Gastrocnemius medialis (tissue), 4 donors: ENCODE measurements at regions not wholly inside any gene's neighbourhood (a gene's known extent, or its start where the extent isn't known, plus 50 kb on each side); places are given as distances from the start of the nearest gene placed in this dataset.
A peak's percentile ranks its signal among the peaks of the same experiment; 100 is the strongest.

Experiments used
- ATAC-seq, 2 donors: fragments of 150-250 bp; one replicate each; pipeline ENCODE4 v1.9.1; 2016
- DNase-seq, 2 donors: peaks; one replicate each; pipeline ENCODE4 v3.0.0-alpha.2; 2019
- H3K27ac ChIP-seq, 4 donors: fragments of 200-600 bp; sonication (generic); 1 replicate in 1 of 4; 2 replicates in 3 of 4; pipeline ENCODE4 v1.5.1; 2016 to 2018; ENCODE audit warnings: mild to moderate bottlenecking in 2 of 4, moderate library complexity in 1 of 4
- H3K27me3 ChIP-seq, 3 donors: fragments of 200-600 bp; sonication (generic) in 2 of 3; 1 replicate in 1 of 3; 2 replicates in 2 of 3; pipeline versions ENCODE4 v1.5.1 to v1.6.0; 2016 to 2019; ENCODE audit warnings: mild to moderate bottlenecking in 1 of 3, moderate library complexity in 1 of 3
- H3K36me3 ChIP-seq, 2 donors: fragments of 200-600 bp; sonication (generic) in 1 of 2; one replicate each; pipeline ENCODE4 v1.5.1; 2017 to 2018
- H3K4me1 ChIP-seq, 2 donors: fragments of 200-600 bp; sonication (generic) in 1 of 2; one replicate each; pipeline ENCODE4 v1.5.1; 2016 to 2017; ENCODE audit warnings: mild to moderate bottlenecking in 2 of 2
- H3K4me3 ChIP-seq, 4 donors: fragments of 200-600 bp; sonication (generic) in 3 of 4; 1 replicate in 1 of 4; 2 replicates in 3 of 4; pipeline ENCODE4 v1.5.1; 2016 to 2019; ENCODE audit warnings: mild to moderate bottlenecking in 2 of 4
- H3K9me3 ChIP-seq, 3 donors: fragments of 200-600 bp; sonication (generic) in 2 of 3; 1 replicate in 1 of 3; 2 replicates in 2 of 3; pipeline ENCODE4 v1.5.1; 2016 to 2019
- POLR2A ChIP-seq, 2 donors: fragments of 450-650 bp; IDR thresholded peaks; one replicate each; pipeline ENCODE4 v1.6.1; 2017; ENCODE audit warnings: antibody characterized with exemption in 2 of 2, mild to moderate bottlenecking in 2 of 2, moderate library complexity in 2 of 2
- in situ Hi-C, 4 donors: fragments of 200-750 bp; cut with MboI; loops; one replicate each; pipeline versions ENCODE4 v1.15.0 to v1.8.0; 2017; ENCODE audit warnings: low sequenced_read_pairs in 4 of 4
- intact Hi-C: fragments of 100-400 bp; cut with DNase I; formaldehyde crosslinking; loops from one replicate; pipeline ENCODE4 v1.15.1; 2023; ENCODE audit warnings: low total_unique reads
- TF ChIP-seq, protein P1 (sequence below), 5 experiments: fragments of 450-650 bp in 3 of 5; fragments of 200-600 bp in 2 of 5; sonication (generic) in 2 of 5; IDR thresholded peaks in 4 of 5; conservative IDR thresholded peaks in 1 of 5; 1 replicate in 4 of 5; 2 replicates in 1 of 5; pipeline ENCODE4 v1.5.1; 2016 to 2019; ENCODE audit warnings: antibody characterized with exemption in 5 of 5, mild to moderate bottlenecking in 3 of 5, moderate library complexity in 3 of 5

DNA sequence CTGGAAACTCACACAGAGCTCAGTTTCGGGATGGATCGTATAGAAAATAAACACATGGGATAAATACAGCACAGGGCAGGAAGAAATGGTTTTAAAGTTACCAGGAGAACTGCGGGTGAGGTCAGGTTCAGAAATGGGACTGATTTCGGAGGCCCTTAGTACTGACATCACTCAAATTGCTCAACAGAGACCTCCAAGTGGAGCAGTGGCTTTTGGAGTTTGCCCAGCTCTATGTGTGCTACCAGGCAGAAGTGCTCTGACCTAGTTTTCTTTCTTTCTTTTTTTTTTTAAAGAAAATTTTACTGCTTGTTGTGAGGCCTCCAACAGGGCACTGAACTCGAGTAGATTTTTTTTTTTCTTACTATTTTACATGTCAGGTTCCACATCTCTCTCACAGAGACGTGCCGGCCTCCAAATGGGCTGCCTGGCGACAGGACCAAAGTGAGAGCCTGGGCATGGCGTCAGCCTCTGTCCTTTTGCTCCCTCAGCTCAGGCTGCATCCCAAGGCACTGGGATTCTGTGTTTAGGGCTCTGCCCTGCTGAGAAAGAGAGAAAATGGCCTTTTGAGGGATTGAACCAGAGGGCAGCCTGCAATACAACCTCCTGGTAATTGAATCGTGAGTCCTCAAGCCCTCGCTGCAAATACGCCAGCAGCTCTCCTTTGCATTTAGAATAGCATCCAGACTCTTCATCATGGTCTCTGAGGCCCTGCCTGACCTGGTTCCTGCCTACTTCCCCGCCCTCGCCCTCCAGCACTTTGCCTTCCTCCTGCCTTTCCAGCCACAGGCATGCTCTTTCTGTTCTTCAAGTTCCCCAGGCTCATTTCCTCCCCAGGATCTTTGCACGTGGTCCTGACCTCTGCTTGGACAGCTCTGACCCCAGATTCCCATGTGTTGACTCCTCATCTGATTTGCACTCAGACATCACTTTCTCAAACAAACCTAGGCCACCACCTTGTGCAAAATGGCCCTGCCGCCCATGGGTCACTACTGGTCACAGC, 173.5 kb downstream of the FGF1 start:
- TF ChIP-seq POLR2A (IDR thresholded peaks at IDR 0.05), result no peak
- TF ChIP-seq, protein P1, sequence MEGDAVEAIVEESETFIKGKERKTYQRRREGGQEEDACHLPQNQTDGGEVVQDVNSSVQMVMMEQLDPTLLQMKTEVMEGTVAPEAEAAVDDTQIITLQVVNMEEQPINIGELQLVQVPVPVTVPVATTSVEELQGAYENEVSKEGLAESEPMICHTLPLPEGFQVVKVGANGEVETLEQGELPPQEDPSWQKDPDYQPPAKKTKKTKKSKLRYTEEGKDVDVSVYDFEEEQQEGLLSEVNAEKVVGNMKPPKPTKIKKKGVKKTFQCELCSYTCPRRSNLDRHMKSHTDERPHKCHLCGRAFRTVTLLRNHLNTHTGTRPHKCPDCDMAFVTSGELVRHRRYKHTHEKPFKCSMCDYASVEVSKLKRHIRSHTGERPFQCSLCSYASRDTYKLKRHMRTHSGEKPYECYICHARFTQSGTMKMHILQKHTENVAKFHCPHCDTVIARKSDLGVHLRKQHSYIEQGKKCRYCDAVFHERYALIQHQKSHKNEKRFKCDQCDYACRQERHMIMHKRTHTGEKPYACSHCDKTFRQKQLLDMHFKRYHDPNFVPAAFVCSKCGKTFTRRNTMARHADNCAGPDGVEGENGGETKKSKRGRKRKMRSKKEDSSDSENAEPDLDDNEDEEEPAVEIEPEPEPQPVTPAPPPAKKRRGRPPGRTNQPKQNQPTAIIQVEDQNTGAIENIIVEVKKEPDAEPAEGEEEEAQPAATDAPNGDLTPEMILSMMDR (IDR thresholded peaks at IDR 0.05 in 4 of 5, conservative IDR thresholded peaks at IDR 0.05 in 1 of 5), result no peak
- in situ Hi-C loops (no loop called here), intact Hi-C loops (no loop called here)
- Histone ChIP-seq H3K27ac (peak overlapping the region in 3 of 4 donors; percentile 46 to 56 (median 54)), H3K36me3 (no peaks in the 10 kb centered on the region), H3K4me3 (no peak overlapping the region), H3K4me1 (peaks cover 0 to 4% of the 10 kb centered on the region in 2 donors), H3K9me3 (no peaks in the 10 kb centered on the region), H3K27me3 (no peaks in the 10 kb centered on the region)
- peak; percentile 85 to 86 for ATAC-seq
- DNase-seq, result peak; percentile 33 to 67

DNA sequence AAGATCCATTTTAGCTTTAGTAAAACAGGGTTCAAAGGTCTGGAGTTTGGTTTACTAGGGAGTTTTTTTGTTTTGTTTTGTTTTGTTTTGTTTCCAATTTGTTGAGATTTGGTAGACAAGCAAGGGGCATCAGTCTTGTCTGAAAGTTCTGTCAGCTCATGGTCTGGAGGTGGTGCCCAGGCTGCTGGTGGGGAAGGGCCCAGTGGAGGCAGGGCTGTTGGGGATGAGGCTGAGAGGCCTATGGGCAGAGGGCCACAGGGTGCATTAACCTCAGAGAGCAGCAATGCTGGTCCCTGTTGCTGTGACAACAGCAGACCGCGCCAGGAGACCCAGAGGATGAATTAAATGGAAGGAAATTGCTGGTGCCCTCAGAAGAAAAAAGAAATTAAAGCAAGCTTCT, 174.5 kb downstream of the FGF1 start:
- H3K36me3 ChIP-seq, result no peaks in the 10 kb centered on the region
- intact Hi-C loops (no loop called here), in situ Hi-C loops (no loop called here)
- no peak for DNase-seq
- no peak for TF ChIP-seq POLR2A (IDR thresholded peaks at IDR 0.05)
- TF ChIP-seq, protein P1 (IDR thresholded peaks at IDR 0.05 in 4 of 5, conservative IDR thresholded peaks at IDR 0.05 in 1 of 5), result no peak
- no peaks in the 10 kb centered on the region for H3K27me3 ChIP-seq
- ATAC-seq, result no peak
- H3K4me1 ChIP-seq, result peaks cover 0 to 4% of the 10 kb centered on the region in 2 donors
- H3K9me3 ChIP-seq, result no peaks in the 10 kb centered on the region
- H3K4me3 ChIP-seq, result no peak overlapping the region
- peak overlapping the region in 2 of 4 donors; percentile 54 to 56 for H3K27ac ChIP-seq

DNA sequence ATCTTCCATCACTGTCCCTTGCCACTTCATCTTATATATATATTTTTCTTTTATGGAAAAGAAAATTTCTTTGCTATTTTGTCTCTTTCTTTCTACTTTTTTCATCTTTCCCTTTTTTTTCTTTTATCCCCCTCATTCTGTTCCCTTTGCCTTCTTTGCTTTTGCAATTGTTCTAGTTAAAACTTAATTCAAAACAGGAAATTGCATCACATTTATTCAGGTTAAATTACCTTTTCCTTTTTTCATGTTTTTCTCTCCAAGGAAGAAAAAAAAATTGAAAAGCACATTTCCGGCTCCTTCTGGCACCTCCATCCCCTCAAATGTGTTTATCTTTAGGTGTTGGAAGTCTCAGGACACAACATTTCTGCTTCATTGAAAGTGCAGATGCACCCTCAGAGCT, 176.9 kb downstream of the FGF1 start:
- Histone ChIP-seq H3K27me3 (no peaks in the 10 kb centered on the region), H3K9me3 (no peaks in the 10 kb centered on the region), H3K36me3 (no peaks in the 10 kb centered on the region), H3K27ac (no peak overlapping the region), H3K4me3 (no peak overlapping the region), H3K4me1 (peaks cover 0 to 4% of the 10 kb centered on the region in 2 donors)
- in situ Hi-C loops (no loop called here), intact Hi-C loops (no loop called here)
- DNase-seq, result no peak
- no peak for ATAC-seq
- no peak for TF ChIP-seq POLR2A (IDR thresholded peaks at IDR 0.05)

DNA sequence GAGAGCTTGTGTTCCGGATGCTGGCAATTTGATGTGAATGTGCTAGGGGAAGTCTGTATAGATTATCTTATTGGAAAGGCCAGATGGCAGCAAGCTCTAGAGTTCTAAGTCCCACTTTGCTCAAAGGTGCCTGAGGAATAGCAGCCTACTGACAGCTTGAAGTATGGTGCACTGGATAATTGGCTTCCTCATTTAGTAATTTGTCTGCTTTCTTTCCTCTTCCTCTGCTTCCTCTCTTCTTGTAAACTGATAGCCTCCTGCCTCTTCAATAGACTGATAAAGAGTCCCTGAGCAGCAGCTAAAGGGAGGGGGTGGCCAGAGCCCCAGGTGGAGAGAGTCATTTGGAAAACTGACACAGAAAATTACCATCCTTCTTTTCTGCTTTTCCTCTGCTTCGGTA, 177.3 kb downstream of the FGF1 start:
- H3K36me3 ChIP-seq, result no peaks in the 10 kb centered on the region
- DNase-seq, result no peak
- no peak overlapping the region for H3K4me3 ChIP-seq
- H3K4me1 ChIP-seq, result peaks cover 0 to 4% of the 10 kb centered on the region in 2 donors
- no peak for ATAC-seq
- no peak overlapping the region for H3K27ac ChIP-seq
- H3K27me3 ChIP-seq, result no peaks in the 10 kb centered on the region
- intact Hi-C loops (no loop called here), in situ Hi-C loops (no loop called here)
- TF ChIP-seq, protein P1 (IDR thresholded peaks at IDR 0.05 in 4 of 5, conservative IDR thresholded peaks at IDR 0.05 in 1 of 5), result no peak
- no peak for TF ChIP-seq POLR2A (IDR thresholded peaks at IDR 0.05)
- no peaks in the 10 kb centered on the region for H3K9me3 ChIP-seq

DNA sequence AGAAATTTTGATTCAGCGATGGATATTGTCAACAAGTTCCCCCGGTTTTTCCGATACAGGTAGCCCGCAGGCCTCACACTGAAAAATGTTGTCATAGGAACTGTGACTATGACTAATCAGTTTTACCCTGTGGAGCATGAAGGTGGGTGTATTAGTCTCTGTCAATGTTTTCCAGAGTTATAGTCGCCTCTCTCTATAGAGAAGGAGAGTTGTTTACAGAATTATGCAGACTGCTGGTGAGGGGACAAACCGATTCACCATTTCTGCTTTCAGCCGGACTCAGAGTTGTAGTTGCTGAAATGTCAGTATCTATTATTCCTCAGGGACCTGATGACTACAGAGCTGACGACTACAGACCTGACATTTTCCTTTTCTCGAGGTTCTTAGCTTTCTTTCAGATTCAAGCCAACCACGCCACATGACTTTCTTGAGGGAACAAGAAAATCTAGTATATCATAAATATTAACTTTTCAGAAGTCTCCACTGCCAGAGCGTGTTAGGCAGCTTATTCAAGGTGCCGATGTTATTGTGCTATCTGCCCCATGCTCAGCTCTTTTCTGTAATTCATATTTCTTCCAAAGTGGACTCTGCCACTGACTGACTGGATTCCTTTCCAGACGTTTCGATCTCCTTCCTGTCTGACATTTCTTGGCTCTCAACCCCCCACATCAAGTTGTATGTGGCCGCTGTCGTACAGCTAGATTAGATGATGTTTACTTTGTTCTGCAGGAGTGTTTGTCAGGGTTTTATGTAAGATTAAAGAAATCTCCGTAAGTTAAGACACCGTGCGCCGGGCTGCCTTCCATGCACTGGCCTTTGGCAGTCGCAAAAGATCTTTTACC, 178.1 kb downstream of the FGF1 start:
- Histone ChIP-seq H3K27me3 (no peaks in the 10 kb centered on the region), H3K9me3 (no peaks in the 10 kb centered on the region), H3K4me3 (no peak overlapping the region), H3K4me1 (peaks cover 0 to 4% of the 10 kb centered on the region in 2 donors), H3K36me3 (no peaks in the 10 kb centered on the region), H3K27ac (peak overlapping the region in 3 of 4 donors; percentile 9 to 40 (median 39))
- TF ChIP-seq, protein P1 (IDR thresholded peaks at IDR 0.05 in 4 of 5, conservative IDR thresholded peaks at IDR 0.05 in 1 of 5), result no peak
- no peak for TF ChIP-seq POLR2A (IDR thresholded peaks at IDR 0.05)
- intact Hi-C loops, result no loop called here
- in situ Hi-C loops, result no loop called here
- no peak for DNase-seq
- peak; percentile 9 to 55 for ATAC-seq
